Parathyroid adenoma (tissue), 2 donors: ENCODE measurements at regions not wholly inside any gene's neighbourhood (a gene's known extent, or its start where the extent isn't known, plus 50 kb on each side); places are given as distances from the start of the nearest gene placed in this dataset.

Source experiments
- H2AFZ ChIP-seq: fragments of 300-600 bp; sonication (generic); one replicate; pipeline ENCODE4 v1.7.0; 2017; ENCODE audit warnings: antibody characterized with exemption, mild to moderate bottlenecking
- H3K27ac ChIP-seq: fragments of 300-600 bp; sonication (generic); one replicate; pipeline ENCODE4 v1.7.0; 2017
- H3K27me3 ChIP-seq: fragments of 300-600 bp; sonication (generic); one replicate; pipeline ENCODE4 v1.7.0; 2017; ENCODE audit warnings: low read length; ENCODE audit not compliant: control insufficient read depth, insufficient read depth
- H3K36me3 ChIP-seq: fragments of 300-600 bp; sonication (generic); one replicate; pipeline ENCODE4 v1.7.0; 2017; ENCODE audit warnings: low read length; ENCODE audit not compliant: control insufficient read depth, insufficient read depth
- H3K4me1 ChIP-seq: fragments of 300-600 bp; sonication (generic); one replicate; pipeline ENCODE4 v1.7.0; 2017; ENCODE audit warnings: control low read depth
- H3K4me2 ChIP-seq: fragments of 300-600 bp; sonication (generic); one replicate; pipeline ENCODE4 v1.7.0; 2017; ENCODE audit warnings: low read length
- H3K4me3 ChIP-seq: fragments of 300-600 bp; sonication (generic); one replicate; pipeline ENCODE4 v1.7.0; 2017; ENCODE audit warnings: low read depth, low read length
- H3K79me2 ChIP-seq: fragments of 300-600 bp; sonication (generic); one replicate; pipeline ENCODE4 v1.7.0; 2017; ENCODE audit warnings: control low read depth
- H3K9ac ChIP-seq: fragments of 300-600 bp; sonication (generic); one replicate; pipeline ENCODE4 v1.7.0; 2017; ENCODE audit warnings: mild to moderate bottlenecking
- H3K9me3 ChIP-seq: fragments of 300-600 bp; sonication (generic); one replicate; pipeline ENCODE4 v1.7.0; 2017; ENCODE audit warnings: low read length; ENCODE audit not compliant: control insufficient read depth
- TF ChIP-seq, protein P1 (sequence below): fragments of 300-600 bp; sonication (generic); IDR thresholded peaks from one replicate; pipeline ENCODE4 v1.7.0; 2017; ENCODE audit warnings: antibody characterized with exemption, mild to moderate bottlenecking
- donor health status: primary hyperparathyroidism.

DNA sequence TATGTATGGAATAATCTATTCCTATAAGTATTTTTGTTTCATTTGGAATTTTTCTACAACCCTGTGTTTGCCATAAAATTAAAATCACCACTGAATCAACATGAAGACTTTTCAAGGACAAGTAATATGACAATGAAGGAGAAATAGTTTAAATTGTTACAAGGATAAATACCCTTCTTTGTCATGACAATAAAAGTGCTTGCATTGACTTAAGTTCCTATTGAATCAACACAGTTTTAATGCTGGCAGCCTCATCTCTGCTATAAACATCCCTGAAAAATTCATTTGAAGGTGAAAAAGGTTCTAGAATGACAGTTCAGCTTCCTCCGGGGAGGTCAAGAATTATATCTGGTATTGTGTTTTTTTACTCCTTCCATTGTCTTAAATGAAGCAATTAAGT, 1105.1 kb upstream of the CDH9 start:
- H3K79me2 ChIP-seq = no peaks in the 10 kb centered on the region
- no peaks in the 10 kb centered on the region for H3K9me3 ChIP-seq
- H3K4me2 ChIP-seq = no peak overlapping the region
- TF ChIP-seq, protein P1, sequence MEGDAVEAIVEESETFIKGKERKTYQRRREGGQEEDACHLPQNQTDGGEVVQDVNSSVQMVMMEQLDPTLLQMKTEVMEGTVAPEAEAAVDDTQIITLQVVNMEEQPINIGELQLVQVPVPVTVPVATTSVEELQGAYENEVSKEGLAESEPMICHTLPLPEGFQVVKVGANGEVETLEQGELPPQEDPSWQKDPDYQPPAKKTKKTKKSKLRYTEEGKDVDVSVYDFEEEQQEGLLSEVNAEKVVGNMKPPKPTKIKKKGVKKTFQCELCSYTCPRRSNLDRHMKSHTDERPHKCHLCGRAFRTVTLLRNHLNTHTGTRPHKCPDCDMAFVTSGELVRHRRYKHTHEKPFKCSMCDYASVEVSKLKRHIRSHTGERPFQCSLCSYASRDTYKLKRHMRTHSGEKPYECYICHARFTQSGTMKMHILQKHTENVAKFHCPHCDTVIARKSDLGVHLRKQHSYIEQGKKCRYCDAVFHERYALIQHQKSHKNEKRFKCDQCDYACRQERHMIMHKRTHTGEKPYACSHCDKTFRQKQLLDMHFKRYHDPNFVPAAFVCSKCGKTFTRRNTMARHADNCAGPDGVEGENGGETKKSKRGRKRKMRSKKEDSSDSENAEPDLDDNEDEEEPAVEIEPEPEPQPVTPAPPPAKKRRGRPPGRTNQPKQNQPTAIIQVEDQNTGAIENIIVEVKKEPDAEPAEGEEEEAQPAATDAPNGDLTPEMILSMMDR = no peak
- H3K4me1 ChIP-seq = no peaks in the 10 kb centered on the region
- no peaks in the 10 kb centered on the region for H3K27me3 ChIP-seq
- H2AFZ ChIP-seq = no peak overlapping the region
- no peak overlapping the region for H3K9ac ChIP-seq
- H3K4me3 ChIP-seq = no peak overlapping the region
- H3K27ac ChIP-seq = no peak overlapping the region
- no peaks in the 10 kb centered on the region for H3K36me3 ChIP-seq

- TF ChIP-seq, protein P1 = no peak
- no peak overlapping the region for H3K4me2 ChIP-seq
- no peaks in the 10 kb centered on the region for H3K9me3 ChIP-seq
- H3K36me3 ChIP-seq = no peaks in the 10 kb centered on the region
- no peak overlapping the region for H3K4me3 ChIP-seq
- no peaks in the 10 kb centered on the region for H3K4me1 ChIP-seq
- H3K79me2 ChIP-seq = no peaks in the 10 kb centered on the region
- H2AFZ ChIP-seq = no peak overlapping the region
- no peaks in the 10 kb centered on the region for H3K27me3 ChIP-seq
- H3K27ac ChIP-seq = no peak overlapping the region
- H3K9ac ChIP-seq = no peak overlapping the region
These were observed 1093.8 kb upstream of the CDH9 start for GRCh38 chr5:28132151-28132550.

DNA sequence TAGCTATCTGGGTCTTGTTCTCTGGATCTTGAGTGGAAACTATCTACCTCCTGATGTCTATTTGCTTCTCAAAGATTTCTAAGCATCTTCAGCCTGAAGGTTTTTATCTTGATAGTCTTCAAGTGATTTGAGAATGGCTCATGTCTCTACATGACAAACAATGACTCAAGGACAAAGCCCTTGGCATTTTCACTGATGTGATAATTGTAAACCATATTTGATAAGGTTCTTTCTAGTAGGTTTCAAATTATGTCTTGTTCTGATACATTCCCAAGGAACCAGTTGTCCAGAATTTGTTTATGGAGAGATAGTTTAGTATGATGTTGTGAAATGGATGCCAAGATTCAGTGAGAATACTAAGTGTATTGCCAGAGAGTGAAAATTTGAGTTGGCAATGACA, 1079.3 kb upstream of the CDH9 start:
- H3K4me3 ChIP-seq = no peak overlapping the region
- no peaks in the 10 kb centered on the region for H3K79me2 ChIP-seq
- H3K4me1 ChIP-seq = no peaks in the 10 kb centered on the region
- no peaks in the 10 kb centered on the region for H3K27me3 ChIP-seq
- H2AFZ ChIP-seq = no peak overlapping the region
- TF ChIP-seq, protein P1 = no peak
- no peak overlapping the region for H3K9ac ChIP-seq
- no peaks in the 10 kb centered on the region for H3K36me3 ChIP-seq
- no peak overlapping the region for H3K4me2 ChIP-seq
- H3K9me3 ChIP-seq = no peaks in the 10 kb centered on the region
- H3K27ac ChIP-seq = no peak overlapping the region

DNA sequence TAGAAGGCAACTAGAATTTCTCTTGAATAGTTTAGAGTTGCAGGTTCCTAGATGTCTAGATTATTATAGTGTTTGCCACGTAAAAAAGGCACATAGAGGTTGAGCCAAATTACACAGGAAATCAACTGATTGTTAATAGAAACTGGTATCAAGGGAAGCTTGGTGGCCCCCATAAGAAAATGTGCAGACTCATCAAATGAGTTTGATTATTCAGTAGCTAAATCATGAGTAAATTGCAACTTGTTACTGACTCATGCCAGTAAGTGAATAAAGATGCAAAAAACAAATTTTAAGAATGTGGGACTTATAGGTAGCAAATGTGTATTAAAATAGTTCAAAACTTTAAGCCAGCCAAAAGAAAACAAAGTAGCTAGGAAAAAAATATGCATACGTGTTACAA, 1078.9 kb upstream of the CDH9 start:
- Histone ChIP-seq H3K27me3 (no peaks in the 10 kb centered on the region), H3K9me3 (no peaks in the 10 kb centered on the region), H3K4me1 (no peaks in the 10 kb centered on the region), H3K4me2 (no peak overlapping the region), H2AFZ (no peak overlapping the region), H3K36me3 (no peaks in the 10 kb centered on the region), H3K4me3 (no peak overlapping the region), H3K9ac (no peak overlapping the region), H3K27ac (no peak overlapping the region), H3K79me2 (no peaks in the 10 kb centered on the region)
- TF ChIP-seq, protein P1 = no peak

DNA sequence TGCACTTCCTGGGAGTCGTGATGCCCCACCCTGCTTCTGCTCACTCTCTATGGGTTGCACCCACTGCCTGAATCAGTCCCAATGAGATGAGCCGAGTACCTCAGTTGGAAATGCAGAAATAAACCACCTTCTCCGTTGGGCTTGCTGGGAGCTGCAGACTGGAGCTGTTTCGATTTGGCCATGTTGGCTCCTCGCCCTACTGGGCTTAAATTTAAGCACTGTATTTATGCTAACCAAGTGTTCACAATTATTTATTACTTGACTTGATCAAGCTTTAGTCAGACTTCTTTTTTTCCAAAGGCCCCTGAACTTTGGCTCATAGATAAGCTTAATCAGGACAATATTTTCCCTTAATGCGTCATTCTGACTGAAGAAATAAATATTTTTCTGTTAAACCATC, 1072.4 kb upstream of the CDH9 start:
- Histone ChIP-seq H3K4me3 (no peak overlapping the region), H2AFZ (no peak overlapping the region), H3K36me3 (no peaks in the 10 kb centered on the region), H3K27ac (no peak overlapping the region), H3K4me1 (no peaks in the 10 kb centered on the region), H3K9me3 (no peaks in the 10 kb centered on the region), H3K27me3 (no peaks in the 10 kb centered on the region), H3K4me2 (no peak overlapping the region), H3K79me2 (no peaks in the 10 kb centered on the region), H3K9ac (no peak overlapping the region)
- TF ChIP-seq, protein P1 = no peak
